ENCODE measurements at regions not wholly inside any gene's neighbourhood (a gene's known extent, or its start where the extent isn't known, plus 50 kb on each side); places are given as distances from the start of the nearest gene placed in this dataset.

DNA sequence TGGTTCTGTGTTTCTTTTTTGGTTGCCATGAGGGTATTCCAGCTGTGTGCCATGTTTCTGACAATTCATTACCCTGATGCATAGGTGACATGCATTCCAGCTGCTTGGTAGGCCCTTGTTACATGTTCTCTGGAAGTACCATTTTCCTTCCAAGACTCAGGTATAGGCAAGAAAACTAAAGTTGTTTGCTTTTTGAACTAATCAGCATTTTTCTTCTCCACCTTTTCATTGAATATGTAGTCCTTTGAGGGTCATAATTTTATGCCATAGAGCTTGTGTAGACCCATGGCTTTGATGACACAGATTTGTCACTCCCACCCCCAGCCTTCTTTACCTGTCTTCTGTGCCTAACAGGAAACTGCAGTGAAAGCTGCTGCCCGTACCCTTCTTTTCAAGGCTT, 339.2 kb downstream of the MED10 start:
- no peak overlapping the region for H3K4me3 ChIP-seq (ENCODE audit: low read depth, low read length)
- CTCF ChIA-PET: interaction anchor here (0.6 kb wide), 1 partner anchor 102 kb away, joined by 3 read pairs; no protein-coding TSS in a partner anchor
- H3K36me3 ChIP-seq (ENCODE audit: control insufficient read depth in 2 of 2, insufficient read depth in 1 of 2, low read length in 2 of 2): no peaks in the 10 kb centered on the region
- H3K27ac ChIP-seq (ENCODE audit: extremely low read depth, low read depth, low read length): no peak overlapping the region
- H3K4me1 ChIP-seq (ENCODE audit: control insufficient read depth, insufficient read depth, low read length): no peaks in the 10 kb centered on the region
- TF ChIP-seq ZNF629 (tag by site-specific recombination; IDR thresholded peaks at IDR 0.05) (no peak), ZNF658 (tag by site-specific recombination; IDR thresholded peaks at IDR 0.05) (no peak), ZNF48 (tag by site-specific recombination; IDR thresholded peaks at IDR 0.05) (no peak), ZFP37 (tag by site-specific recombination; IDR thresholded peaks at IDR 0.05) (no peak), ZNF140 (tag by site-specific recombination; IDR thresholded peaks at IDR 0.05) (no peak), ZNF747 (tag by site-specific recombination; IDR thresholded peaks at IDR 0.05) (no peak), ZNF529 (tag by site-specific recombination; IDR thresholded peaks at IDR 0.05; ENCODE audit: insufficient replicate concordance) (no peak), ZNF157 (tag by site-specific recombination; IDR thresholded peaks at IDR 0.05) (no peak), ZNF184 (tag by site-specific recombination; IDR thresholded peaks at IDR 0.05) (no peak), ZNF404 (tag by site-specific recombination; IDR thresholded peaks at IDR 0.05) (no peak), ZNF792 (tag by site-specific recombination; IDR thresholded peaks at IDR 0.05) (no peak), ZFP41 (tag by site-specific recombination; IDR thresholded peaks at IDR 0.05; ENCODE audit: borderline replicate concordance) (no peak), HOXD13 (CRISPR knock-in tag; IDR thresholded peaks at IDR 0.05; ENCODE audit: borderline replicate concordance) (no peak), ZNF596 (tag by site-specific recombination; IDR thresholded peaks at IDR 0.05) (no peak)
- TF ChIP-seq, protein P1, sequence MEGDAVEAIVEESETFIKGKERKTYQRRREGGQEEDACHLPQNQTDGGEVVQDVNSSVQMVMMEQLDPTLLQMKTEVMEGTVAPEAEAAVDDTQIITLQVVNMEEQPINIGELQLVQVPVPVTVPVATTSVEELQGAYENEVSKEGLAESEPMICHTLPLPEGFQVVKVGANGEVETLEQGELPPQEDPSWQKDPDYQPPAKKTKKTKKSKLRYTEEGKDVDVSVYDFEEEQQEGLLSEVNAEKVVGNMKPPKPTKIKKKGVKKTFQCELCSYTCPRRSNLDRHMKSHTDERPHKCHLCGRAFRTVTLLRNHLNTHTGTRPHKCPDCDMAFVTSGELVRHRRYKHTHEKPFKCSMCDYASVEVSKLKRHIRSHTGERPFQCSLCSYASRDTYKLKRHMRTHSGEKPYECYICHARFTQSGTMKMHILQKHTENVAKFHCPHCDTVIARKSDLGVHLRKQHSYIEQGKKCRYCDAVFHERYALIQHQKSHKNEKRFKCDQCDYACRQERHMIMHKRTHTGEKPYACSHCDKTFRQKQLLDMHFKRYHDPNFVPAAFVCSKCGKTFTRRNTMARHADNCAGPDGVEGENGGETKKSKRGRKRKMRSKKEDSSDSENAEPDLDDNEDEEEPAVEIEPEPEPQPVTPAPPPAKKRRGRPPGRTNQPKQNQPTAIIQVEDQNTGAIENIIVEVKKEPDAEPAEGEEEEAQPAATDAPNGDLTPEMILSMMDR (tag by site-specific recombination; IDR thresholded peaks at IDR 0.05): no peak
- TF ChIP-seq, protein P2, sequence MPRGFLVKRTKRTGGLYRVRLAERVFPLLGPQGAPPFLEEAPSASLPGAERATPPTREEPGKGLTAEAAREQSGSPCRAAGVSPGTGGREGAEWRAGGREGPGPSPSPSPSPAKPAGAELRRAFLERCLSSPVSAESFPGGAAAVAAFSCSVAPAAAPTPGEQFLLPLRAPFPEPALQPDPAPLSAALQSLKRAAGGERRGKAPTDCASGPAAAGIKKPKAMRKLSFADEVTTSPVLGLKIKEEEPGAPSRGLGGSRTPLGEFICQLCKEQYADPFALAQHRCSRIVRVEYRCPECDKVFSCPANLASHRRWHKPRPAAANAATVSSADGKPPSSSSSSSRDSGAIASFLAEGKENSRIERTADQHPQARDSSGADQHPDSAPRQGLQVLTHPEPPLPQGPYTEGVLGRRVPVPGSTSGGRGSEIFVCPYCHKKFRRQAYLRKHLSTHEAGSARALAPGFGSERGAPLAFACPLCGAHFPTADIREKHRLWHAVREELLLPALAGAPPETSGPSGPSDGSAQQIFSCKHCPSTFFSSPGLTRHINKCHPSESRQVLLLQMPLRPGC (tag by site-specific recombination; IDR thresholded peaks at IDR 0.05): no peak
- TF ChIP-seq, protein P3, sequence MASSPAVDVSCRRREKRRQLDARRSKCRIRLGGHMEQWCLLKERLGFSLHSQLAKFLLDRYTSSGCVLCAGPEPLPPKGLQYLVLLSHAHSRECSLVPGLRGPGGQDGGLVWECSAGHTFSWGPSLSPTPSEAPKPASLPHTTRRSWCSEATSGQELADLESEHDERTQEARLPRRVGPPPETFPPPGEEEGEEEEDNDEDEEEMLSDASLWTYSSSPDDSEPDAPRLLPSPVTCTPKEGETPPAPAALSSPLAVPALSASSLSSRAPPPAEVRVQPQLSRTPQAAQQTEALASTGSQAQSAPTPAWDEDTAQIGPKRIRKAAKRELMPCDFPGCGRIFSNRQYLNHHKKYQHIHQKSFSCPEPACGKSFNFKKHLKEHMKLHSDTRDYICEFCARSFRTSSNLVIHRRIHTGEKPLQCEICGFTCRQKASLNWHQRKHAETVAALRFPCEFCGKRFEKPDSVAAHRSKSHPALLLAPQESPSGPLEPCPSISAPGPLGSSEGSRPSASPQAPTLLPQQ (tag by site-specific recombination; IDR thresholded peaks at IDR 0.05): no peak
- TF ChIP-seq, protein P4, sequence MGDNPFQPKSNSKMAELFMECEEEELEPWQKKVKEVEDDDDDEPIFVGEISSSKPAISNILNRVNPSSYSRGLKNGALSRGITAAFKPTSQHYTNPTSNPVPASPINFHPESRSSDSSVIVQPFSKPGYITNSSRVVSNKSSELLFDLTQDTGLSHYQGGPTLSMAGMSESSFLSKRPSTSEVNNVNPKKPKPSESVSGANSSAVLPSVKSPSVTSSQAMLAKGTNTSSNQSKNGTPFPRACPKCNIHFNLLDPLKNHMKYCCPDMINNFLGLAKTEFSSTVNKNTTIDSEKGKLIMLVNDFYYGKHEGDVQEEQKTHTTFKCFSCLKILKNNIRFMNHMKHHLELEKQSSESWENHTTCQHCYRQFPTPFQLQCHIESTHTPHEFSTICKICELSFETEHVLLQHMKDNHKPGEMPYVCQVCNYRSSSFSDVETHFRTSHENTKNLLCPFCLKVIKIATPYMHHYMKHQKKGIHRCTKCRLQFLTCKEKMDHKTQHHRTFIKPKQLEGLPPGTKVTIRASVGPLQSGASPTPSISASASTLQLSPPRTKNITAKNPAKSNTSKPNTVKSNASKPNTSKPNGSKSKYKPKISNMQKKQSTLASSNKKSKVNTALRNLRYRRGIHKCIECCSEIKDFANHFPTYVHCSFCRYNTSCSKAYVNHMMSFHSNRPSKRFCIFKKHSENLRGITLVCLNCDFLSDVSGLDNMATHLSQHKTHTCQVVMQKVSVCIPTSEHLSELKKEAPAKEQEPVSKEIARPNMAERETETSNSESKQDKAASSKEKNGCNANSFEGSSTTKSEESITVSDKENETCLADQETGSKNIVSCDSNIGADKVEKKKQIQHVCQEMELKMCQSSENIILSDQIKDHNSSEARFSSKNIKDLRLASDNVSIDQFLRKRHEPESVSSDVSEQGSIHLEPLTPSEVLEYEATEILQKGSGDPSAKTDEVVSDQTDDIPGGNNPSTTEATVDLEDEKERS (tag by site-specific recombination; IDR thresholded peaks at IDR 0.05): no peak
- TF ChIP-seq, protein P5, sequence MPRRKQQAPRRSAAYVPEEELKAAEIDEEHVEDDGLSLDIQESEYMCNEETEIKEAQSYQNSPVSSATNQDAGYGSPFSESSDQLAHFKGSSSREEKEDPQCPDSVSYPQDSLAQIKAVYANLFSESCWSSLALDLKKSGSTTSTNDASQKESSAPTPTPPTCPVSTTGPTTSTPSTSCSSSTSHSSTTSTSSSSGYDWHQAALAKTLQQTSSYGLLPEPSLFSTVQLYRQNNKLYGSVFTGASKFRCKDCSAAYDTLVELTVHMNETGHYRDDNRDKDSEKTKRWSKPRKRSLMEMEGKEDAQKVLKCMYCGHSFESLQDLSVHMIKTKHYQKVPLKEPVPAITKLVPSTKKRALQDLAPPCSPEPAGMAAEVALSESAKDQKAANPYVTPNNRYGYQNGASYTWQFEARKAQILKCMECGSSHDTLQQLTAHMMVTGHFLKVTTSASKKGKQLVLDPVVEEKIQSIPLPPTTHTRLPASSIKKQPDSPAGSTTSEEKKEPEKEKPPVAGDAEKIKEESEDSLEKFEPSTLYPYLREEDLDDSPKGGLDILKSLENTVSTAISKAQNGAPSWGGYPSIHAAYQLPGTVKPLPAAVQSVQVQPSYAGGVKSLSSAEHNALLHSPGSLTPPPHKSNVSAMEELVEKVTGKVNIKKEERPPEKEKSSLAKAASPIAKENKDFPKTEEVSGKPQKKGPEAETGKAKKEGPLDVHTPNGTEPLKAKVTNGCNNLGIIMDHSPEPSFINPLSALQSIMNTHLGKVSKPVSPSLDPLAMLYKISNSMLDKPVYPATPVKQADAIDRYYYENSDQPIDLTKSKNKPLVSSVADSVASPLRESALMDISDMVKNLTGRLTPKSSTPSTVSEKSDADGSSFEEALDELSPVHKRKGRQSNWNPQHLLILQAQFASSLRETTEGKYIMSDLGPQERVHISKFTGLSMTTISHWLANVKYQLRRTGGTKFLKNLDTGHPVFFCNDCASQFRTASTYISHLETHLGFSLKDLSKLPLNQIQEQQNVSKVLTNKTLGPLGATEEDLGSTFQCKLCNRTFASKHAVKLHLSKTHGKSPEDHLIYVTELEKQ (tag by site-specific recombination; IDR thresholded peaks at IDR 0.05; ENCODE audit: borderline replicate concordance): no peak
- POLR2A ChIA-PET: no interaction called here
- no peaks in the 10 kb centered on the region for H3K9me3 ChIP-seq (ENCODE audit: control insufficient read depth, insufficient read depth, low read depth, low read length)
